Prostate gland (tissue), 2 donors: ENCODE measurements at regions not wholly inside any gene's neighbourhood (a gene's known extent, or its start where the extent isn't known, plus 50 kb on each side); places are given as distances from the start of the nearest gene placed in this dataset.

Experiments used
- POLR2A ChIP-seq: fragments of 450-650 bp; IDR thresholded peaks from one replicate; pipeline ENCODE4 v1.6.1; 2016; ENCODE audit warnings: antibody characterized with exemption, mild to moderate bottlenecking
- POLR2AphosphoS5 ChIP-seq: sonication (generic); formaldehyde crosslinking; IDR thresholded peaks from one replicate; pipeline ENCODE4 v1.6.1; 2017; ENCODE audit warnings: antibody characterized with exemption
- TF ChIP-seq, protein P1 (sequence below), 4 experiments: fragments of 200-600 bp in 2 of 4; fragments of 450-650 bp in 2 of 4; sonication (generic) in 2 of 4; IDR thresholded peaks; 1 replicate in 3 of 4; 2 replicates in 1 of 4; pipeline ENCODE4 v1.5.1; 2016 to 2019; ENCODE audit warnings: antibody characterized with exemption in 4 of 4, mild to moderate bottlenecking in 2 of 4, moderate library complexity in 2 of 4

DNA sequence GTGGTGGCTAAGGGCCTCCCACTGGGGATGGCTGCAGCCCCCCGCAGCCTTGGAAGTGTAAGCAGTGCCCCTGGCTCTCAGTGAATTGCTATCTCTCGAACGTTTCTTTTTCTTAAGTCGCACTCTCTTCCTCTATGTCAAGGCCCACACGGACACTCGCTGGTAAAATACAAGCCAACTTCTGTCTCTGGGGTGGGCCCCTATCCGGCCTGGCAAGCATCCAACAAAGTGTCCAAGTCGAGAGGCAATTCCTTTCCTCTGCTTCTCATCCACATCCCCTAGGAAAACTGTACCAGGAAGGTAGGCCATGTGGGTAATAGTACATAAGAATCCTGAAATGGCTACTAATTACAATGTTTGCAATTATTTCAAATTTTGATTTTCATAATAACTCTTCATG, 194.9 kb upstream of the MGMT start:
- TF ChIP-seq, protein P1, sequence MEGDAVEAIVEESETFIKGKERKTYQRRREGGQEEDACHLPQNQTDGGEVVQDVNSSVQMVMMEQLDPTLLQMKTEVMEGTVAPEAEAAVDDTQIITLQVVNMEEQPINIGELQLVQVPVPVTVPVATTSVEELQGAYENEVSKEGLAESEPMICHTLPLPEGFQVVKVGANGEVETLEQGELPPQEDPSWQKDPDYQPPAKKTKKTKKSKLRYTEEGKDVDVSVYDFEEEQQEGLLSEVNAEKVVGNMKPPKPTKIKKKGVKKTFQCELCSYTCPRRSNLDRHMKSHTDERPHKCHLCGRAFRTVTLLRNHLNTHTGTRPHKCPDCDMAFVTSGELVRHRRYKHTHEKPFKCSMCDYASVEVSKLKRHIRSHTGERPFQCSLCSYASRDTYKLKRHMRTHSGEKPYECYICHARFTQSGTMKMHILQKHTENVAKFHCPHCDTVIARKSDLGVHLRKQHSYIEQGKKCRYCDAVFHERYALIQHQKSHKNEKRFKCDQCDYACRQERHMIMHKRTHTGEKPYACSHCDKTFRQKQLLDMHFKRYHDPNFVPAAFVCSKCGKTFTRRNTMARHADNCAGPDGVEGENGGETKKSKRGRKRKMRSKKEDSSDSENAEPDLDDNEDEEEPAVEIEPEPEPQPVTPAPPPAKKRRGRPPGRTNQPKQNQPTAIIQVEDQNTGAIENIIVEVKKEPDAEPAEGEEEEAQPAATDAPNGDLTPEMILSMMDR (IDR thresholded peaks at IDR 0.05) = no peak
- no peak for TF ChIP-seq POLR2AphosphoS5
- TF ChIP-seq POLR2A = no peak
